Suprapubic skin (tissue), 4 donors: ENCODE measurements at regions not wholly inside any gene's neighbourhood (a gene's known extent, or its start where the extent isn't known, plus 50 kb on each side); places are given as distances from the start of the nearest gene placed in this dataset.

Source experiments
- CTCF ChIP-seq, 2 donors: fragments of 200-600 bp in 1 of 2; fragments of 450-650 bp in 1 of 2; sonication (generic) in 1 of 2; IDR thresholded peaks; one replicate each; pipeline ENCODE4 v1.5.1; 2016 to 2019; ENCODE audit warnings: antibody characterized with exemption in 2 of 2, mild to moderate bottlenecking in 1 of 2, moderate library complexity in 1 of 2
- POLR2A ChIP-seq, 2 donors: fragments of 450-650 bp; IDR thresholded peaks; one replicate each; pipeline ENCODE4 v1.6.1; 2017; ENCODE audit warnings: antibody characterized with exemption in 2 of 2, mild to moderate bottlenecking in 2 of 2, moderate library complexity in 2 of 2
- POLR2AphosphoS5 ChIP-seq, 3 donors: sonication (generic); formaldehyde crosslinking; IDR thresholded peaks; one replicate each; pipeline ENCODE4 v1.6.1; 2017; ENCODE audit warnings: antibody characterized with exemption in 3 of 3

GRCh38 chr3:127033171-127033570, 50.3 kb downstream of the PLXNA1 start:
- TF ChIP-seq CTCF (IDR thresholded peaks at IDR 0.05) (no peak), POLR2A (IDR thresholded peaks at IDR 0.05) (no peak), POLR2AphosphoS5 (IDR thresholded peaks at IDR 0.05) (no peak)
